ENCODE measurements at regions not wholly inside any gene's neighbourhood (a gene's known extent, or its start where the extent isn't known, plus 50 kb on each side); places are given as distances from the start of the nearest gene placed in this dataset.

- no peak overlapping the region for H3K27ac Mint-ChIP-seq
- H3K4me3 Mint-ChIP-seq (ENCODE audit: low read depth): no peak overlapping the region
- no peak for DNase-seq (ENCODE audit: low spot score, unreplicated experiment)
- no peaks in the 10 kb centered on the region for H3K36me3 Mint-ChIP-seq (ENCODE audit: insufficient read depth)
- no peak for TF ChIP-seq CTCF (IDR thresholded peaks at IDR 0.05; ENCODE audit: unreplicated experiment)
- no peaks in the 10 kb centered on the region for H3K27me3 Mint-ChIP-seq
- peaks cover 7% of the 10 kb centered on the region for H3K4me1 Mint-ChIP-seq (ENCODE audit: low read depth)
- H3K9me3 Mint-ChIP-seq (ENCODE audit: low read depth): no peaks in the 10 kb centered on the region
Measured at GRCh38 chr19:31817971-31818797, 468.9 kb upstream of the TSHZ3 start.

GRCh38 chr19:31818798-31819105, 469.5 kb upstream of the TSHZ3 start:
- peaks cover 7% of the 10 kb centered on the region for H3K4me1 Mint-ChIP-seq (ENCODE audit: low read depth)
- no peaks in the 10 kb centered on the region for H3K27me3 Mint-ChIP-seq
- no peak overlapping the region for H3K27ac Mint-ChIP-seq
- no peak for DNase-seq (ENCODE audit: low spot score, unreplicated experiment)
- H3K4me3 Mint-ChIP-seq (ENCODE audit: low read depth): no peak overlapping the region
- H3K36me3 Mint-ChIP-seq (ENCODE audit: insufficient read depth): no peaks in the 10 kb centered on the region
- no peak for TF ChIP-seq CTCF (IDR thresholded peaks at IDR 0.05; ENCODE audit: unreplicated experiment)
- H3K9me3 Mint-ChIP-seq (ENCODE audit: low read depth): no peaks in the 10 kb centered on the region

- no peak overlapping the region for H3K27ac Mint-ChIP-seq
- H3K9me3 Mint-ChIP-seq (ENCODE audit: low read depth): no peaks in the 10 kb centered on the region
- no peaks in the 10 kb centered on the region for H3K36me3 Mint-ChIP-seq (ENCODE audit: insufficient read depth)
Measured at GRCh38 chr19:31819837-31820236, 470.6 kb upstream of the TSHZ3 start.

GRCh38 chr19:31821346-31821745, 472.1 kb upstream of the TSHZ3 start:
- Mint-ChIP-seq H3K27me3 (peaks cover 7% of the 10 kb centered on the region), H3K36me3 (ENCODE audit: insufficient read depth) (no peaks in the 10 kb centered on the region), H3K4me3 (ENCODE audit: low read depth) (no peak overlapping the region), H3K9me3 (ENCODE audit: low read depth) (no peaks in the 10 kb centered on the region), H3K4me1 (ENCODE audit: low read depth) (peaks cover 7% of the 10 kb centered on the region), H3K27ac (no peak overlapping the region)
- no peak for DNase-seq (ENCODE audit: low spot score, unreplicated experiment)
- TF ChIP-seq CTCF (IDR thresholded peaks at IDR 0.05; ENCODE audit: unreplicated experiment): no peak

More at GRCh38 chr19:31819837-31820236, 470.6 kb upstream of the TSHZ3 start:
- Mint-ChIP-seq H3K27me3 (no peaks in the 10 kb centered on the region), H3K4me1 (ENCODE audit: low read depth) (peaks cover 7% of the 10 kb centered on the region), H3K4me3 (ENCODE audit: low read depth) (no peak overlapping the region)
- no peak for TF ChIP-seq CTCF (IDR thresholded peaks at IDR 0.05; ENCODE audit: unreplicated experiment)
- DNase-seq (ENCODE audit: low spot score, unreplicated experiment): no peak

GRCh38 chr19:31825134-31826094, 476.2 kb upstream of the TSHZ3 start:
- DNase-seq (ENCODE audit: low spot score, unreplicated experiment): no peak
- peaks cover 12% of the 10 kb centered on the region for H3K27me3 Mint-ChIP-seq
- no peak overlapping the region for H3K4me3 Mint-ChIP-seq (ENCODE audit: low read depth)
- H3K9me3 Mint-ChIP-seq (ENCODE audit: low read depth): no peaks in the 10 kb centered on the region
- peaks cover 5% of the 10 kb centered on the region for H3K4me1 Mint-ChIP-seq (ENCODE audit: low read depth)
- no peak for TF ChIP-seq CTCF (IDR thresholded peaks at IDR 0.05; ENCODE audit: unreplicated experiment)
- no peak overlapping the region for H3K27ac Mint-ChIP-seq
- no peaks in the 10 kb centered on the region for H3K36me3 Mint-ChIP-seq (ENCODE audit: insufficient read depth)
